B cell (primary cell): ENCODE measurements at regions not wholly inside any gene's neighbourhood (a gene's known extent, or its start where the extent isn't known, plus 50 kb on each side); places are given as distances from the start of the nearest gene placed in this dataset.

Source experiments
- ATAC-seq: fragments of 200-7000 bp; cut with Tn5 transposase; one replicate; pipeline ENCODE4 v1.10.0; 2021; ENCODE audit warnings: low read depth, mild to moderate bottlenecking, moderate number of reproducible peaks, moderate library complexity
- CTCF ChIA-PET: fragments of 350-600 bp; sonication (Branson Sonifier 250); formaldehyde crosslinking; loops from one replicate; lab custom pipeline; 2021; ENCODE audit warnings: antibody characterized with exemption, inconsistent platforms; lab: Charles Lee
- POLR2A ChIA-PET: fragments of 350-600 bp; sonication (Branson Sonifier 250); formaldehyde crosslinking; loops from one replicate; lab custom pipeline; 2021; ENCODE audit warnings: antibody characterized with exemption; lab: Charles Lee
- DNase-seq: peaks from one replicate; pipeline ENCODE4 v3.0.0; 2013
- H2AFZ ChIP-seq: 2 replicates; pipeline ENCODE4 v1.6.1; 2012; ENCODE audit warnings: mild to moderate bottlenecking, low read depth, low read length; ENCODE audit not compliant: insufficient read depth, poor library complexity, severe bottlenecking
- H3K27ac ChIP-seq, 2 donors: 1 replicate in 1 of 2; 2 replicates in 1 of 2; pipeline ENCODE4 v1.5.1; 2012 to 2013; ENCODE audit warnings: low read length in 2 of 2, mild to moderate bottlenecking in 2 of 2, moderate library complexity in 1 of 2
- H3K27me3 ChIP-seq, 4 experiments: fragments of 200-600 bp in 1 of 4; sonication (generic) in 1 of 4; replicated peaks in 1 of 4; 1 replicate in 2 of 4; 2 replicates in 2 of 4; pipeline versions ENCODE4 v1.6.1 to v1.7.0; 2013 to 2016; ENCODE audit warnings: low read length in 3 of 4, mild to moderate bottlenecking in 2 of 4, mixed read lengths in 1 of 4, moderate library complexity in 1 of 4; ENCODE audit not compliant: insufficient read depth in 4 of 4, control insufficient read depth in 3 of 4; ENCODE audit errors: control extremely low read depth in 1 of 4
- H3K36me3 ChIP-seq, 2 experiments: replicated peaks in 1 of 2; 1 replicate in 1 of 2; 2 replicates in 1 of 2; pipeline versions ENCODE4 v1.6.1 to v1.7.1; 2013; ENCODE audit warnings: low read length in 1 of 2; ENCODE audit not compliant: insufficient read depth in 2 of 2, control insufficient read depth in 1 of 2; ENCODE audit errors: control extremely low read depth in 1 of 2, extremely low read depth in 1 of 2
- H3K4me1 ChIP-seq, 2 donors: fragments of 200-600 bp in 1 of 2; sonication (generic) in 1 of 2; 1 replicate in 1 of 2; 2 replicates in 1 of 2; pipeline versions ENCODE4 v1.5.1 to v1.6.1; 2013 to 2017; ENCODE audit warnings: low read length in 2 of 2; ENCODE audit not compliant: control insufficient read depth in 2 of 2, insufficient read depth in 2 of 2
- H3K4me2 ChIP-seq: replicated peaks from 2 replicates; pipeline ENCODE3; 2012; ENCODE audit warnings: mild to moderate bottlenecking, low read depth, low read length; ENCODE audit not compliant: poor library complexity, severe bottlenecking
- H3K4me3 ChIP-seq, 5 experiments: fragments of 200-600 bp in 1 of 5; sonication (generic) in 1 of 5; 1 replicate in 3 of 5; 2 replicates in 2 of 5; pipeline versions ENCODE4 v1.5.1 to v1.7.0; 2011 to 2016; ENCODE audit warnings: low read length in 4 of 5, mild to moderate bottlenecking in 4 of 5, low read depth in 2 of 5, control low read depth in 1 of 5, moderate library complexity in 1 of 5; ENCODE audit not compliant: insufficient read depth in 1 of 5; ENCODE audit errors: control extremely low read depth in 1 of 5, extremely low read depth in 1 of 5
- H3K79me2 ChIP-seq: fragments of 200-600 bp; sonication (generic); one replicate; pipeline ENCODE4 v1.6.0; 2016; ENCODE audit warnings: low read length; ENCODE audit not compliant: control insufficient read depth, insufficient read depth
- H3K9ac ChIP-seq: fragments of 200-600 bp; sonication (generic); 2 replicates; pipeline ENCODE4 v1.6.1; 2017; ENCODE audit warnings: mild to moderate bottlenecking, low read length, moderate library complexity
- H3K9me3 ChIP-seq, 3 donors: one replicate each; pipeline versions ENCODE4 v1.6.1 to v1.7.1; 2013; ENCODE audit warnings: low read length in 2 of 3; ENCODE audit not compliant: control insufficient read depth in 2 of 3, insufficient read depth in 1 of 3; ENCODE audit errors: control extremely low read depth in 1 of 3
- H4K20me1 ChIP-seq: 2 replicates; pipeline ENCODE4 v1.6.0; 2012; ENCODE audit warnings: mild to moderate bottlenecking, low read length; ENCODE audit not compliant: insufficient read depth, control insufficient read depth, poor library complexity, severe bottlenecking
- H3K27ac Mint-ChIP-seq: one replicate; pipeline ENCODE4 v1.8.0; 2021; ENCODE audit warnings: mixed read lengths
- H3K27me3 Mint-ChIP-seq: one replicate; pipeline ENCODE4 v1.8.0; 2021; ENCODE audit warnings: mixed read lengths
- H3K4me1 Mint-ChIP-seq: one replicate; pipeline ENCODE4 v1.8.0; 2021; ENCODE audit warnings: mixed read lengths
- H3K4me3 Mint-ChIP-seq: one replicate; pipeline ENCODE4 v1.8.0; 2021; ENCODE audit warnings: mixed read lengths
- H3K9me3 Mint-ChIP-seq: one replicate; pipeline ENCODE4 v1.8.0; 2022; ENCODE audit warnings: mixed read lengths; ENCODE audit not compliant: insufficient read depth
- CTCF ChIP-seq: fragments of 200-600 bp; IDR thresholded peaks from one replicate; pipeline ENCODE4 v1.8.0; 2022; ENCODE audit warnings: antibody characterized with exemption, mild to moderate bottlenecking
- EZH2 ChIP-seq: IDR thresholded peaks from 2 replicates; pipeline ENCODE4 v1.6.1; 2012; ENCODE audit warnings: borderline replicate concordance, low read depth, mild to moderate bottlenecking, moderate library complexity, low read length; ENCODE audit not compliant: insufficient read depth, poor library complexity, severe bottlenecking
- WGBS: methylation state at CpG from one replicate; pipeline ENCODE4 v1.1.5; 2013; ENCODE audit warnings: missing lambda C conversion rate; ENCODE audit not compliant: insufficient coverage; 5-methylcytosine and 5-hydroxymethylcytosine counted together
- intact Hi-C: fragments of 100-400 bp; cut with micrococcal nuclease; formaldehyde crosslinking; loops from one replicate; pipeline ENCODE4 v1.10.0; 2022

GRCh38 chr7:124403587-124403986, 362.0 kb downstream of the GPR37 start:
- ChIA-PET POLR2A (no interaction called here), CTCF (no interaction called here)
- DNase-seq (no peak), ATAC-seq (no peak)
- Histone ChIP-seq H3K79me2 (no peaks in the 10 kb centered on the region), H3K4me3 (no peak overlapping the region), H4K20me1 (no peaks in the 10 kb centered on the region), H3K4me2 (no peak overlapping the region), H3K4me1 (no peaks in the 10 kb centered on the region), H2AFZ (no peak overlapping the region), H3K9me3 (no peaks in the 10 kb centered on the region), H3K27ac (no peak overlapping the region), H3K9ac (no peak overlapping the region), H3K36me3 (no peaks in the 10 kb centered on the region), H3K27me3 (no peaks in the 10 kb centered on the region)
- Mint-ChIP-seq H3K4me1 (no peaks in the 10 kb centered on the region), H3K27ac (no peak overlapping the region), H3K27me3 (no peaks in the 10 kb centered on the region), H3K9me3 (no peaks in the 10 kb centered on the region), H3K4me3 (no peak overlapping the region)
- WGBS = no CpG with 5 or more reads among the region's 1 CpG
- TF ChIP-seq EZH2 (no peak), CTCF (no peak)
- intact Hi-C loops = no loop called here

GRCh38 chr7:124403112-124403511, 362.5 kb downstream of the GPR37 start:
- H4K20me1 ChIP-seq = no peaks in the 10 kb centered on the region
- no peak overlapping the region for H2AFZ ChIP-seq
- H3K79me2 ChIP-seq = no peaks in the 10 kb centered on the region
- Mint-ChIP-seq H3K4me3 (no peak overlapping the region), H3K9me3 (no peaks in the 10 kb centered on the region), H3K27me3 (no peaks in the 10 kb centered on the region), H3K27ac (no peak overlapping the region), H3K4me1 (no peaks in the 10 kb centered on the region)
- WGBS = no CpG with 5 or more reads among the region's 2 CpGs
- no peaks in the 10 kb centered on the region for H3K4me1 ChIP-seq
- TF ChIP-seq EZH2 (no peak), CTCF (no peak)
- H3K9me3 ChIP-seq = no peaks in the 10 kb centered on the region
- no peak overlapping the region for H3K4me2 ChIP-seq
- no peaks in the 10 kb centered on the region for H3K27me3 ChIP-seq
- intact Hi-C loops = no loop called here
- POLR2A ChIA-PET = no interaction called here
- H3K9ac ChIP-seq = no peak overlapping the region
- no peaks in the 10 kb centered on the region for H3K36me3 ChIP-seq
- no peak overlapping the region for H3K27ac ChIP-seq
- no peak overlapping the region for H3K4me3 ChIP-seq
- CTCF ChIA-PET = no interaction called here
- no peak for DNase-seq
- no peak for ATAC-seq
